Prostate gland (tissue), 2 donors: ENCODE measurements at regions not wholly inside any gene's neighbourhood (a gene's known extent, or its start where the extent isn't known, plus 50 kb on each side); places are given as distances from the start of the nearest gene placed in this dataset.

Experiments
- DNase-seq: peaks from one replicate; pipeline ENCODE4 v3.0.0-alpha.2; 2019; ENCODE audit warnings: low spot score
- H3K27ac ChIP-seq, 2 donors: fragments of 200-600 bp; sonication (generic); 2 replicates each; pipeline ENCODE4 v1.5.1; 2017 to 2019
- H3K27me3 ChIP-seq: fragments of 200-600 bp; sonication (generic); replicated peaks from 2 replicates; pipeline ENCODE4 v1.5.1; 2019; ENCODE audit not compliant: insufficient read depth
- H3K36me3 ChIP-seq, 2 donors: fragments of 200-600 bp; sonication (generic); 1 replicate in 1 of 2; 2 replicates in 1 of 2; pipeline versions ENCODE4 v1.5.1 to v1.8.1; 2017 to 2019
- H3K4me1 ChIP-seq: fragments of 200-600 bp; sonication (generic); replicated peaks from 2 replicates; pipeline ENCODE4 v1.5.1; 2019
- H3K4me3 ChIP-seq, 2 donors: fragments of 200-600 bp; sonication (generic); 2 replicates each; pipeline ENCODE4 v1.5.1; 2017 to 2019
- H3K9me3 ChIP-seq: fragments of 200-600 bp; sonication (generic); 2 replicates; pipeline ENCODE4 v1.5.1; 2017
- POLR2A ChIP-seq: fragments of 450-650 bp; IDR thresholded peaks from one replicate; pipeline ENCODE4 v1.6.1; 2016; ENCODE audit warnings: antibody characterized with exemption, mild to moderate bottlenecking
- POLR2AphosphoS5 ChIP-seq: sonication (generic); formaldehyde crosslinking; IDR thresholded peaks from one replicate; pipeline ENCODE4 v1.6.1; 2017; ENCODE audit warnings: antibody characterized with exemption
- WGBS: methylation state at CpG from one replicate; pipeline ENCODE4 v1.1.5; 2018; 5-methylcytosine and 5-hydroxymethylcytosine counted together
- intact Hi-C: fragments of 100-400 bp; cut with DNase I; formaldehyde crosslinking; loops from one replicate; pipeline ENCODE4 v1.14.2; 2022
- TF ChIP-seq, protein P1 (sequence below), 4 experiments: fragments of 200-600 bp in 2 of 4; fragments of 450-650 bp in 2 of 4; sonication (generic) in 2 of 4; IDR thresholded peaks; 1 replicate in 3 of 4; 2 replicates in 1 of 4; pipeline ENCODE4 v1.5.1; 2016 to 2019; ENCODE audit warnings: antibody characterized with exemption in 4 of 4, mild to moderate bottlenecking in 2 of 4, moderate library complexity in 2 of 4

- intact Hi-C loops, result no loop called here
These were observed 871.8 kb upstream of the CHAC2 start for GRCh38 chr2:52895726-52896340.

DNA sequence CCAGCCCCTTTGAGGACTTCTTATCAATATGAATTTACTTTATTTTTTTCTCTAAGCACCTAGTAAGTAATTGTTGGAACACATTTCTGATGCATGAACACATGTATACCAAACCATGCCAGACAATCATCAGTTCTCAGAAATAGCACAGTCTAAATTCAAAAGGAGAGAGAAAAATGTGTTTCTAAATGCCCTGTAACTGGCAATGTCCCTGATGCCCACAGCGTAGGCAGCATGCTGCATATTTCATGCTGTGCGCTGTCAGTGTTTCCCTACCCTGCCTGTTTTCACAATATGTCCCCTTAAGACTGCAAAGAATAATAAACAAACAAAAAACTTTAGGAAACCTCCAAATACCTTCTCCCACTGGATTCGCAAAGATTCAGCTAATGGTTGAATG lies 881.0 kb upstream of the CHAC2 start:
- H3K27ac ChIP-seq, result no peak overlapping the region
- TF ChIP-seq POLR2A (no peak), POLR2AphosphoS5 (no peak)
- TF ChIP-seq, protein P1, sequence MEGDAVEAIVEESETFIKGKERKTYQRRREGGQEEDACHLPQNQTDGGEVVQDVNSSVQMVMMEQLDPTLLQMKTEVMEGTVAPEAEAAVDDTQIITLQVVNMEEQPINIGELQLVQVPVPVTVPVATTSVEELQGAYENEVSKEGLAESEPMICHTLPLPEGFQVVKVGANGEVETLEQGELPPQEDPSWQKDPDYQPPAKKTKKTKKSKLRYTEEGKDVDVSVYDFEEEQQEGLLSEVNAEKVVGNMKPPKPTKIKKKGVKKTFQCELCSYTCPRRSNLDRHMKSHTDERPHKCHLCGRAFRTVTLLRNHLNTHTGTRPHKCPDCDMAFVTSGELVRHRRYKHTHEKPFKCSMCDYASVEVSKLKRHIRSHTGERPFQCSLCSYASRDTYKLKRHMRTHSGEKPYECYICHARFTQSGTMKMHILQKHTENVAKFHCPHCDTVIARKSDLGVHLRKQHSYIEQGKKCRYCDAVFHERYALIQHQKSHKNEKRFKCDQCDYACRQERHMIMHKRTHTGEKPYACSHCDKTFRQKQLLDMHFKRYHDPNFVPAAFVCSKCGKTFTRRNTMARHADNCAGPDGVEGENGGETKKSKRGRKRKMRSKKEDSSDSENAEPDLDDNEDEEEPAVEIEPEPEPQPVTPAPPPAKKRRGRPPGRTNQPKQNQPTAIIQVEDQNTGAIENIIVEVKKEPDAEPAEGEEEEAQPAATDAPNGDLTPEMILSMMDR (IDR thresholded peaks at IDR 0.05), result no peak
- 90% methylated on average over 3 of the region's 3 CpGs for WGBS
- no peaks in the 10 kb centered on the region for H3K4me1 ChIP-seq
- no peaks in the 10 kb centered on the region for H3K36me3 ChIP-seq
- H3K9me3 ChIP-seq, result no peaks in the 10 kb centered on the region
- H3K4me3 ChIP-seq, result no peak overlapping the region
- DNase-seq, result no peak
- intact Hi-C loops, result no loop called here
- no peaks in the 10 kb centered on the region for H3K27me3 ChIP-seq

More at GRCh38 chr2:52895726-52896340, 871.8 kb upstream of the CHAC2 start:
- DNase-seq, result no peak
- no peaks in the 10 kb centered on the region for H3K4me1 ChIP-seq
- no peaks in the 10 kb centered on the region for H3K36me3 ChIP-seq
- WGBS, result 72% methylated on average over 4 of the region's 4 CpGs
- H3K27me3 ChIP-seq, result no peaks in the 10 kb centered on the region
- no peak overlapping the region for H3K4me3 ChIP-seq
- H3K9me3 ChIP-seq, result no peaks in the 10 kb centered on the region
- TF ChIP-seq POLR2A, result no peak
- TF ChIP-seq, protein P1 (IDR thresholded peaks at IDR 0.05), result no peak
- TF ChIP-seq POLR2AphosphoS5, result no peak
- no peak overlapping the region for H3K27ac ChIP-seq

DNA sequence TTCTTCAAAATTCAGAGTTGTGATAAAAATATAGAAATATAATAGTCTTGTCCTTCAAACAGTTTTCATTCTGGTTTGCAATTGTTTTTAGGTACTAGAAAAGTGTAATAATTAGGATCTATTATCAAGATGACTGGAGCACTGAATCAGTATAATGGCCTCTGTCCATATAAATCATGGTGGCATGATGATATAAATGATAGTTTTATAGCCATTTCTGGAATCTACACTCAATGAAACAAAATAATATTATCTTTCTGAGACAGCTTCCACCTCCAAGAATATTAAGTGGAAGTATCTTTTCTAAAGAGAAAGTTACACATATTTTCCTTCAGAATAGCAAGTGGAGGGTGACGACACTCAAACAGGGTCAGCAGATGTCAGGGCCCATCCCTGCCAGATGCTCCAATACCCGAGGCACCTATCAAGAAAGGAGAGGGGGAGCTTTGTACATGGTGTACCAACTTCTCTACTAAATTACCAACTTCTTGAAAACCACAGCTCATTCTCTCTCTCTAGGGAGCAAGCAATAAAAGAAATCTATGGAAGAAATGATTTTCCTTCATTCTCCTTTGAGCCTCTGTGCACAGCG lies 882.7 kb upstream of the CHAC2 start:
- TF ChIP-seq POLR2AphosphoS5 (no peak), POLR2A (no peak)
- TF ChIP-seq, protein P1 (IDR thresholded peaks at IDR 0.05), result no peak
- Histone ChIP-seq H3K36me3 (no peaks in the 10 kb centered on the region), H3K27me3 (no peaks in the 10 kb centered on the region), H3K4me3 (no peak overlapping the region), H3K27ac (no peak overlapping the region), H3K4me1 (no peaks in the 10 kb centered on the region), H3K9me3 (no peaks in the 10 kb centered on the region)
- no peak for DNase-seq
- intact Hi-C loops, result no loop called here
- WGBS, result 65% methylated on average over 3 of the region's 3 CpGs

- DNase-seq, result no peak
- WGBS, result 70% methylated on average over 2 of the region's 2 CpGs
- H3K4me3 ChIP-seq, result no peak overlapping the region
- H3K27me3 ChIP-seq, result no peaks in the 10 kb centered on the region
- H3K9me3 ChIP-seq, result no peaks in the 10 kb centered on the region
- TF ChIP-seq, protein P1 (IDR thresholded peaks at IDR 0.05), result no peak
- TF ChIP-seq POLR2AphosphoS5 (no peak), POLR2A (no peak)
- no peaks in the 10 kb centered on the region for H3K36me3 ChIP-seq
- no peak overlapping the region for H3K27ac ChIP-seq
- intact Hi-C loops, result no loop called here
- H3K4me1 ChIP-seq, result no peaks in the 10 kb centered on the region
These were observed 884.6 kb upstream of the CHAC2 start for GRCh38 chr2:52882974-52883373.

GRCh38 chr2:52881606-52882005 lies 886.0 kb upstream of the CHAC2 start:
- H3K27ac ChIP-seq, result no peak overlapping the region
- DNase-seq, result no peak
- intact Hi-C loops, result no loop called here
- TF ChIP-seq POLR2AphosphoS5, result no peak
- TF ChIP-seq POLR2A, result no peak
- TF ChIP-seq, protein P1 (IDR thresholded peaks at IDR 0.05), result no peak
- no peaks in the 10 kb centered on the region for H3K9me3 ChIP-seq
- no peaks in the 10 kb centered on the region for H3K36me3 ChIP-seq
- no peaks in the 10 kb centered on the region for H3K27me3 ChIP-seq
- H3K4me1 ChIP-seq, result no peaks in the 10 kb centered on the region
- WGBS, result 41% methylated on average over 1 of the region's 1 CpG
- H3K4me3 ChIP-seq, result no peak overlapping the region
